HG02870 (cell line): ENCODE measurements at regions not wholly inside any gene's neighbourhood (a gene's known extent, or its start where the extent isn't known, plus 50 kb on each side); places are given as distances from the start of the nearest gene placed in this dataset.

Experiments
- ATAC-seq: cut with Tn5 transposase; IDR thresholded peaks from one replicate; pipeline ENCODE4 v1.9.1; 2021; ENCODE audit warnings: mild to moderate bottlenecking, moderate library complexity; ENCODE audit not compliant: unreplicated experiment

DNA sequence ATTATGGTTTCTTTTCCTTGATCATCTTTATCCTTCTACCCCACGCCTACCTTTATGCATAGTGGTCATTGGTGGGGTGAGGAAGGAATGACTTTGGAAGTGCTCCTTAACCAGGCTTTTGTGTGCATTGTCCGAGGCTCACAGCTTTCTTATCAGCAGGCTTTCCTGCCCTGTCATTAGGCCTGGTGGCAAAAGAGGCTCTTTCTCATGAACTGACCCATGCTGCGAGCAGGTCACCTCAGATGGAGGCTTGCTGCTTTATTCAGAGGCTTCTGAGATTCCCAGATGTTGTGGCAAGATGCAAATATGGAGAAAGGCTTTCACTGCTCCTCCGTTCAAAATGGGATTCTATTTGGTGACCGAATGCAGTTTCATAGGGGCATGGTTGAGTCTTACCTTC is 57.4 kb upstream of the DMRTA1 start:
- no peak for ATAC-seq

DNA sequence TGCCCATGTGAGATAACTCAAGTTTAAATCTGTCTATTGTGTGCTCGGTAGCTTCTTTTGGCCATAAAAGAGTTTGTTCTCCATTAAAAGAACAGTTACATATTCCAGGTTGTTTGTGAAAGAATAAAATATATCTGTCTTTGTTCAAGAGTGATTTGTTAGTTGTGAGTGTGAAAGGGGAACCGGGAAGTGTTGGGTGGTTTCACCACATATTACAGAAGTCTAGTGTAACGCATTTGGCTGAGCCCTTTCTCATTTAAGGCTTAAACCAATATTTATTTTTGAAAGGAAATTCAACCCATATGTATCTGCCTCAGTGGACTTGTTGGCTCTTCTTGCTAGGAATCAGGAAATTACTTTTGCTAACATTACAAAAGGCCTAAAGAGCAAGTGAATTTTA is 54.1 kb upstream of the DMRTA1 start:
- no peak for ATAC-seq

DNA sequence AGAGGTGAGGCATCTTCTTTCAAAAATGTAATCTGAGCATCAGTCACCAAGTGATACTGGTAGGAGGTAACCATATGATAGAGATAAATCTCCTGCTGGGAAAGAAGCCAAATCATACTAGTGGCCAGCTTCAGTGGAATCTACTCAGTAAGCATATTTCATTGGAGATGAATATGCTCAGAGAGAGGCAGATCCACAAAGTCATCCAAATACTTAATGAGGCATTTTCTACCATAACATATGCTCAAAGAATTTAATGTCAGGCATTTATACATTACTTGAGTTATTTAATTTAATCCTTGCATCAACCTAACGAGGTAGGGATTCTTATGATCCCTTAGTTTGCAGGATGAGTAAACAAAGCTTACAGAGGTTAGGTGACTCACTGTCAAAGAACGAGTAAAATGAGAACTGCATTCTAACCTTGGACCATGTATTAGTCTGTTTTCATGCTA is 50.9 kb upstream of the DMRTA1 start:
- ATAC-seq = no peak
